IMR-90 (cell line): ENCODE measurements at regions not wholly inside any gene's neighbourhood (a gene's known extent, or its start where the extent isn't known, plus 50 kb on each side); places are given as distances from the start of the nearest gene placed in this dataset.

Experiments used
- ATAC-seq: fragments of 200-7000 bp; cut with Tn5 transposase; 2 replicates; pipeline ENCODE4 v1.9.1; 2020; ENCODE audit warnings: low read depth, mild to moderate bottlenecking, moderate library complexity
- BruUV-seq: library from RNA; stranded (reverse); fragments of 400-500 nt; replicated peaks from 2 replicates; lab custom pipeline; 2021; lab: Mats Ljungman, UMichigan
- CTCF ChIA-PET: fragments of 300-600 bp; formaldehyde crosslinking; extraction: SDS; loops from one replicate; lab custom pipeline; 2021; ENCODE audit warnings: antibody characterized with exemption; lab: Yijun Ruan, JAX
- POLR2A ChIA-PET: fragments of 300-600 bp; sonication (Branson Sonifier 250); formaldehyde crosslinking; loops from one replicate; lab custom pipeline; 2022; ENCODE audit warnings: antibody characterized with exemption; ENCODE audit not compliant: unreplicated experiment; lab: Charles Lee
- DNase-seq: peaks from one replicate; pipeline ENCODE4 v3.0.0; 2013
- H2AFZ ChIP-seq: replicated peaks from 2 replicates; pipeline ENCODE3; 2013; ENCODE audit warnings: low read length, mild to moderate bottlenecking; ENCODE audit not compliant: poor library complexity
- H2AK5ac ChIP-seq: 2 replicates; pipeline ENCODE4 v1.6.1; 2013; ENCODE audit warnings: low read depth, low read length, inconsistent platforms
- H2AK9ac ChIP-seq: replicated peaks from 2 replicates; pipeline ENCODE3; 2013; ENCODE audit warnings: mild to moderate bottlenecking, low read depth, low read length, moderate library complexity; ENCODE audit not compliant: poor library complexity
- H2BK120ac ChIP-seq: 2 replicates; pipeline ENCODE4 v1.6.1; 2013; ENCODE audit warnings: low read depth, low read length, inconsistent platforms
- H2BK15ac ChIP-seq: 3 replicates; pipeline ENCODE4 v1.6.1; 2013; ENCODE audit warnings: low read depth, low read length, inconsistent platforms
- H2BK20ac ChIP-seq: 2 replicates; pipeline ENCODE4 v1.6.1; 2013; ENCODE audit warnings: low read depth, mild to moderate bottlenecking, inconsistent platforms, low read length, moderate library complexity
- H2BK5ac ChIP-seq: 2 replicates; pipeline ENCODE4 v1.6.1; 2013; ENCODE audit warnings: mild to moderate bottlenecking, low read depth, low read length, inconsistent platforms; ENCODE audit not compliant: poor library complexity, severe bottlenecking
- H3K14ac ChIP-seq: replicated peaks from 2 replicates; pipeline ENCODE4 v1.6.1; 2013; ENCODE audit warnings: low read depth, low read length, inconsistent platforms
- H3K18ac ChIP-seq: 2 replicates; pipeline ENCODE4 v1.6.1; 2013; ENCODE audit warnings: low read depth, low read length, control low read depth
- H3K23ac ChIP-seq: 2 replicates; pipeline ENCODE4 v1.6.1; 2013; ENCODE audit warnings: low read depth, low read length, inconsistent platforms
- H3K27ac ChIP-seq: 2 replicates; pipeline ENCODE4 v1.5.1; 2013; ENCODE audit warnings: mild to moderate bottlenecking, control low read depth, low read length; ENCODE audit not compliant: insufficient read depth
- H3K27me3 ChIP-seq: 2 replicates; pipeline ENCODE4 v1.6.1; 2013; ENCODE audit warnings: low read length; ENCODE audit not compliant: control insufficient read depth, insufficient read depth
- H3K36me3 ChIP-seq: 2 replicates; pipeline ENCODE4 v1.6.1; 2013; ENCODE audit warnings: low read length, mixed read lengths; ENCODE audit not compliant: control insufficient read depth, insufficient read depth
- H3K4ac ChIP-seq: 2 replicates; pipeline ENCODE4 v1.6.1; 2013; ENCODE audit warnings: low read depth, low read length, inconsistent platforms
- H3K4me1 ChIP-seq: 2 replicates; pipeline ENCODE4 v1.6.1; 2013; ENCODE audit warnings: low read length, mixed read lengths; ENCODE audit not compliant: control insufficient read depth, insufficient read depth
- H3K4me2 ChIP-seq: 2 replicates; pipeline ENCODE4 v1.6.1; 2013; ENCODE audit warnings: low read depth, mild to moderate bottlenecking, control low read depth, low read length, moderate library complexity
- H3K4me3 ChIP-seq: 2 replicates; pipeline ENCODE4 v1.5.1; 2013; ENCODE audit warnings: low read depth, mild to moderate bottlenecking, control low read depth, low read length, moderate library complexity; ENCODE audit not compliant: insufficient read depth
- H3K56ac ChIP-seq: 2 replicates; pipeline ENCODE4 v1.6.1; 2013; ENCODE audit warnings: low read length, inconsistent platforms; ENCODE audit not compliant: insufficient read depth; ENCODE audit errors: extremely low read depth
- H3K79me1 ChIP-seq, 2 experiments: 2 replicates each; pipeline ENCODE4 v1.6.1; 2013; ENCODE audit warnings: low read length in 2 of 2, inconsistent platforms in 1 of 2, low read depth in 1 of 2
- H3K9ac ChIP-seq: 2 replicates; pipeline ENCODE4 v1.6.1; 2013; ENCODE audit warnings: low read depth, low read length, control low read depth
- H3K9me1 ChIP-seq: 2 replicates; pipeline ENCODE4 v1.6.1; 2013; ENCODE audit warnings: low read length, inconsistent platforms; ENCODE audit not compliant: insufficient read depth
- H3K9me3 ChIP-seq: 2 replicates; pipeline ENCODE4 v1.6.1; 2013; ENCODE audit warnings: low read length; ENCODE audit not compliant: control insufficient read depth, insufficient read depth
- H4K20me1 ChIP-seq: 2 replicates; pipeline ENCODE4 v1.6.1; 2013; ENCODE audit warnings: low read length, inconsistent platforms; ENCODE audit not compliant: insufficient read depth
- H4K5ac ChIP-seq: 2 replicates; pipeline ENCODE4 v1.6.1; 2013; ENCODE audit warnings: mild to moderate bottlenecking, low read depth, low read length, control low read depth
- H4K8ac ChIP-seq, 2 experiments: 2 replicates each; pipeline ENCODE4 v1.6.1; 2013; ENCODE audit warnings: low read depth in 2 of 2, low read length in 2 of 2, control low read depth in 1 of 2, inconsistent platforms in 1 of 2
- H4K91ac ChIP-seq: 2 replicates; pipeline ENCODE4 v1.6.1; 2013; ENCODE audit warnings: low read depth, low read length, inconsistent platforms; ENCODE audit not compliant: insufficient read depth
- BHLHE40 ChIP-seq: fragments of 150-350 bp; IDR thresholded peaks from 2 replicates; pipeline ENCODE4 v1.6.1; 2016; ENCODE audit warnings: mild to moderate bottlenecking, low read depth, low read length
- CEBPB ChIP-seq: IDR thresholded peaks from 2 replicates; pipeline ENCODE4 v1.6.1; 2012; ENCODE audit warnings: low read depth, low read length, improper control_type of control experiment
- CHD1 ChIP-seq: IDR thresholded peaks from 2 replicates; pipeline ENCODE4 v1.6.1; 2012; ENCODE audit warnings: low read depth, low read length, improper control_type of control experiment
- CTCF ChIP-seq: conservative IDR thresholded peaks from 2 replicates; pipeline ENCODE4 v1.5.1; 2012; ENCODE audit warnings: mild to moderate bottlenecking, low read depth, low read length, improper control_type of control experiment
- ELK1 ChIP-seq: fragments of 150-350 bp; IDR thresholded peaks from 2 replicates; pipeline ENCODE4 v1.6.1; 2016; ENCODE audit warnings: low read depth, mild to moderate bottlenecking, low read length, moderate library complexity, borderline replicate concordance
- FOS ChIP-seq: fragments of 150-350 bp; IDR thresholded peaks from 2 replicates; pipeline ENCODE4 v1.6.1; 2016; ENCODE audit warnings: low read depth, low read length
- MAFK ChIP-seq: IDR thresholded peaks from 2 replicates; pipeline ENCODE4 v1.6.1; 2012; ENCODE audit warnings: low read depth, low read length, improper control_type of control experiment
- MAZ ChIP-seq: IDR thresholded peaks from 2 replicates; pipeline ENCODE4 v1.6.1; 2012; ENCODE audit warnings: low read depth, mild to moderate bottlenecking, low read length, improper control_type of control experiment, moderate library complexity, borderline replicate concordance
- MXI1 ChIP-seq: IDR thresholded peaks from 2 replicates; pipeline ENCODE4 v1.6.1; 2012; ENCODE audit warnings: low read depth, mild to moderate bottlenecking, low read length, moderate library complexity, borderline replicate concordance
- NFE2L2 ChIP-seq: fragments of 150-350 bp; IDR thresholded peaks from 2 replicates; pipeline ENCODE4 v1.6.1; 2016; ENCODE audit warnings: low read depth, mild to moderate bottlenecking, low read length
- POLR2A ChIP-seq: IDR thresholded peaks from 2 replicates; pipeline ENCODE4 v1.6.1; 2012; ENCODE audit warnings: mild to moderate bottlenecking, low read depth, low read length
- RAD21 ChIP-seq: IDR thresholded peaks from 2 replicates; pipeline ENCODE4 v1.6.1; 2012; ENCODE audit warnings: low read length, improper control_type of control experiment
- RCOR1 ChIP-seq: IDR thresholded peaks from 2 replicates; pipeline ENCODE4 v1.6.1; 2012; ENCODE audit warnings: mild to moderate bottlenecking, low read length, improper control_type of control experiment; ENCODE audit not compliant: insufficient replicate concordance
- RFX5 ChIP-seq: IDR thresholded peaks from 2 replicates; pipeline ENCODE4 v1.8.0; 2012; ENCODE audit warnings: low read depth, mild to moderate bottlenecking, low read length, moderate library complexity
- SMC3 ChIP-seq: fragments of 150-350 bp; IDR thresholded peaks from 2 replicates; pipeline ENCODE4 v1.6.1; 2016; ENCODE audit warnings: low read depth, mild to moderate bottlenecking, antibody characterized with exemption, low read length, moderate library complexity
- USF2 ChIP-seq: fragments of 150-350 bp; IDR thresholded peaks from 2 replicates; pipeline ENCODE4 v1.6.1; 2017; ENCODE audit warnings: mild to moderate bottlenecking, antibody characterized with exemption, low read length, low read depth
- dilution Hi-C: fragments of 300-500 bp; cut with HindIII; formaldehyde crosslinking; loops from one replicate; pipeline ENCODE4 v1.14.3; 2018; ENCODE audit warnings: low sequenced_read_pairs; ENCODE audit not compliant: unreplicated experiment
- in situ Hi-C: fragments of 300-500 bp; cut with MboI; formaldehyde crosslinking; loops from 3 replicates; pipeline ENCODE4 v1.14.3; 2019; ENCODE audit warnings: low sequenced_read_pairs, inconsistent platforms, mixed read lengths
- intact Hi-C: fragments of 100-400 bp; cut with micrococcal nuclease; formaldehyde crosslinking; loops from 2 replicates; pipeline ENCODE4 v1.10.0; 2022

GRCh38 chr21:28397040-28397439, 595.6 kb downstream of the LTN1 start:
- Histone ChIP-seq H3K4me3 (no peak overlapping the region), H4K8ac (no peak overlapping the region), H3K4ac (no peak overlapping the region), H2AK5ac (no peak overlapping the region), H3K27ac (no peak overlapping the region), H3K27me3 (no peaks in the 10 kb centered on the region), H4K20me1 (no peaks in the 10 kb centered on the region), H4K5ac (no peak overlapping the region), H3K18ac (no peak overlapping the region), H3K79me1 (no peaks in the 10 kb centered on the region), H2AK9ac (no peak overlapping the region), H2BK5ac (no peak overlapping the region), H2BK120ac (no peak overlapping the region), H3K9ac (no peak overlapping the region), H2AFZ (no peak overlapping the region), H3K9me3 (peaks cover 2% of the 10 kb centered on the region; the same call in 1 of the 2 replicates), H3K4me2 (no peak overlapping the region), H3K9me1 (0 out of 2 replicates have a peak, but pooled peaks cover 6% of the 10 kb centered on the region), H3K56ac (no peak overlapping the region), H4K91ac (no peak overlapping the region), H3K23ac (no peak overlapping the region), H2BK20ac (no peak overlapping the region), H3K4me1 (peaks cover 2% of the 10 kb centered on the region; the same call in 1 of the 2 replicates), H2BK15ac (no peak overlapping the region), H3K14ac (no peak overlapping the region), H3K36me3 (no peaks in the 10 kb centered on the region)
- POLR2A ChIA-PET, result no interaction called here
- ATAC-seq (no peak), DNase-seq (no peak)
- BruUV-seq, result no TSS peak
- no peak for TF ChIP-seq CTCF
- no peak for TF ChIP-seq SMC3
- TF ChIP-seq USF2, result no peak
- TF ChIP-seq RFX5, result no peak
- TF ChIP-seq MAFK, result no peak
- no peak for TF ChIP-seq POLR2A
- no peak for TF ChIP-seq ELK1
- no peak for TF ChIP-seq RCOR1
- TF ChIP-seq NFE2L2, result no peak
- TF ChIP-seq CEBPB, result no peak
- no peak for TF ChIP-seq MAZ
- no peak for TF ChIP-seq BHLHE40
- no peak for TF ChIP-seq CHD1
- no peak for TF ChIP-seq FOS
- TF ChIP-seq MXI1, result no peak
- TF ChIP-seq RAD21, result no peak
- intact Hi-C loops, result no loop called here
- dilution Hi-C loops, result no loop called here
- CTCF ChIA-PET, result no interaction called here
- in situ Hi-C loops, result no loop called here
